ENCODE measurements at regions not wholly inside any gene's neighbourhood (a gene's known extent, or its start where the extent isn't known, plus 50 kb on each side); places are given as distances from the start of the nearest gene placed in this dataset.

DNA sequence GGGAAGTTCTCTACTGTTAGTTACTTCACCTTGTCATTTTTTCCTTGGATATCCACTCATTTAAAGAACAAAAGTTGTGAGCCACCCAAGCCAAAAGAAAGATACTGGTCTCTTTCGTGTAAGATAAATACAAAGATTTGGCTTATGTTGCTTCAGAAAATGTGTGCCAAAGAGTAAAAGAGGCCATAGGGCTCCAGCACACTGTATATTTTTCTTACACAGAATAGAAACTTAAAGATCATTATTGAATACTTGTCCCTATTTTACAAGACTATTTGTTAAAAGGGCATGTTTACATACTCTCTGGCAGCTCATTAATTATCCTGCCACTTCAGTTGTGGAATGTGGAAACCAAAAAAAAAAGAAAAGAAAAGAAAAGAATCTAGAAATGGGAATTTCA is 284.2 kb upstream of the LRRC7 start:
- H3K36me3 ChIP-seq = no peaks in the 10 kb centered on the region
- H3K27ac ChIP-seq = no peak overlapping the region
- TF ChIP-seq CTCF (IDR thresholded peaks at IDR 0.05) = no peak
- H3K4me1 ChIP-seq = peaks cover 0 to 2% of the 10 kb centered on the region in 2 donors
- no peak for DNase-seq (ENCODE audit: low spot score in 2 of 2)
- H3K9me3 ChIP-seq = no peaks in the 10 kb centered on the region
- intact Hi-C loops (cut with DNase I) = no loop called here
- no peak overlapping the region for H3K4me3 ChIP-seq
- no peaks in the 10 kb centered on the region for H3K27me3 ChIP-seq

DNA sequence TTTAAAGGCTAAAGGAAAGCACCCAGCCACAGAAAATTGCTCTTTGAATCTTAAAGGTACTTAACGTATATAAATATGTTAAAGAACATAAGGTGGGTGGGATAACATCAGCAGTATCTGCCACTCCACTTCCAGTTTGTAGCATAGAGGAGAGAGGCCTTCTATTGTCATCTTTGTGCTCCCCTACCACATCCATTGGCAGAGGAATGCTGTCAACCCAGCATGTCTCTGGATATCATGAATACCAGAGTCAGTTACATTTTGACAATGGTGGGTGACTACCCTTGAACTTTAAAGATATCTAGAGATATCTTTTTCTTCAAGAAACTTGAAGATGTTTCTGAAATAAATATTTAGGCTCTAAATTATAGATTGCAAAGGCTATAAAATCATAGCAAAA is 283.2 kb upstream of the LRRC7 start:
- Histone ChIP-seq H3K27me3 (no peaks in the 10 kb centered on the region), H3K4me1 (peaks cover 0 to 2% of the 10 kb centered on the region in 2 donors), H3K27ac (no peak overlapping the region), H3K4me3 (no peak overlapping the region), H3K9me3 (no peaks in the 10 kb centered on the region), H3K36me3 (no peaks in the 10 kb centered on the region)
- DNase-seq (ENCODE audit: low spot score in 2 of 2) = no peak
- intact Hi-C loops (cut with DNase I) = no loop called here
- no peak for TF ChIP-seq CTCF (IDR thresholded peaks at IDR 0.05)

GRCh38 chr1:69288416-69288815 is 279.3 kb upstream of the LRRC7 start:
- no peak for DNase-seq (ENCODE audit: low spot score in 2 of 2)
- H3K27ac ChIP-seq = no peak overlapping the region
- peaks cover 0 to 2% of the 10 kb centered on the region in 2 donors for H3K4me1 ChIP-seq
- no peak overlapping the region for H3K4me3 ChIP-seq
- H3K9me3 ChIP-seq = no peaks in the 10 kb centered on the region
- TF ChIP-seq CTCF (IDR thresholded peaks at IDR 0.05) = no peak
- no peaks in the 10 kb centered on the region for H3K36me3 ChIP-seq
- no peaks in the 10 kb centered on the region for H3K27me3 ChIP-seq
- intact Hi-C loops (cut with DNase I) = no loop called here

- no peak for DNase-seq (ENCODE audit: low spot score in 2 of 2)
- intact Hi-C loops (cut with DNase I) = no loop called here
- no peaks in the 10 kb centered on the region for H3K36me3 ChIP-seq
- no peaks in the 10 kb centered on the region for H3K9me3 ChIP-seq
- H3K4me1 ChIP-seq = no peaks in the 10 kb centered on the region
- no peak for TF ChIP-seq CTCF (IDR thresholded peaks at IDR 0.05)
- H3K4me3 ChIP-seq = no peak overlapping the region
- no peaks in the 10 kb centered on the region for H3K27me3 ChIP-seq
- H3K27ac ChIP-seq = no peak overlapping the region
These were observed 277.4 kb upstream of the LRRC7 start for GRCh38 chr1:69290291-69290690.

DNA sequence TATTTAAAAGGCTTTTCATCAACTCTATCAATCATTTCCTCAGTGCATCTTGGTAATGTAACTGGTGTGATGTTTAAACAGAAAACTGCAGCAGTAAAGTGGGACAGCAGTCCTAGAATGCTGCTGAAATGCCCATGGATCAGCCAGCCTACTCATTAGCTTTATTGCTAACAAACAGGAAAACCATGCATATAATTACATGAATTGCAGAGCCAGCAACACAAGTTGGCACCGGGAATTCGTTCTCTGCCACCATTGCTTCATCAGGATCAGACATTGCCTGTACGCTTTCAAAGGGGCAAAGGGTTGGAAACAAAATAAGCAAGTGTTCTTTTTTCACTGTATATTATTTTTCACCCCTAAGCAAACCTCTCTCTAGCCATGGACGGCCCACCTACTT is 276.2 kb upstream of the LRRC7 start:
- no peak for TF ChIP-seq CTCF (IDR thresholded peaks at IDR 0.05)

GRCh38 chr1:69292833-69293232 is 274.9 kb upstream of the LRRC7 start:
- TF ChIP-seq CTCF (IDR thresholded peaks at IDR 0.05) = no peak
- DNase-seq (ENCODE audit: low spot score in 2 of 2) = no peak
- no peak overlapping the region for H3K4me3 ChIP-seq
- H3K9me3 ChIP-seq = no peaks in the 10 kb centered on the region
- H3K27me3 ChIP-seq = no peaks in the 10 kb centered on the region
- no peaks in the 10 kb centered on the region for H3K4me1 ChIP-seq
- no peak overlapping the region for H3K27ac ChIP-seq
- intact Hi-C loops (cut with DNase I) = no loop called here
- H3K36me3 ChIP-seq = no peaks in the 10 kb centered on the region

More for the DNA sequence above, 276.2 kb upstream of the LRRC7 start:
- no peaks in the 10 kb centered on the region for H3K4me1 ChIP-seq
- no peaks in the 10 kb centered on the region for H3K27me3 ChIP-seq
- H3K36me3 ChIP-seq = no peaks in the 10 kb centered on the region
- no peak for DNase-seq (ENCODE audit: low spot score in 2 of 2)
- H3K27ac ChIP-seq = no peak overlapping the region
- H3K4me3 ChIP-seq = no peak overlapping the region
- no peaks in the 10 kb centered on the region for H3K9me3 ChIP-seq
- intact Hi-C loops (cut with DNase I) = no loop called here

Measured in ascending aorta (tissue), 2 donors.